NCI-H524 (cell line): ENCODE measurements at regions not wholly inside any gene's neighbourhood (a gene's known extent, or its start where the extent isn't known, plus 50 kb on each side); places are given as distances from the start of the nearest gene placed in this dataset.
A peak's percentile ranks its signal among the peaks of the same experiment; 100 is the strongest.

Experiments
- DNase-seq, 2 experiments: peaks; one replicate each; lab custom pipeline; 2025; lab: John Stamatoyannopoulos, UW

DNA sequence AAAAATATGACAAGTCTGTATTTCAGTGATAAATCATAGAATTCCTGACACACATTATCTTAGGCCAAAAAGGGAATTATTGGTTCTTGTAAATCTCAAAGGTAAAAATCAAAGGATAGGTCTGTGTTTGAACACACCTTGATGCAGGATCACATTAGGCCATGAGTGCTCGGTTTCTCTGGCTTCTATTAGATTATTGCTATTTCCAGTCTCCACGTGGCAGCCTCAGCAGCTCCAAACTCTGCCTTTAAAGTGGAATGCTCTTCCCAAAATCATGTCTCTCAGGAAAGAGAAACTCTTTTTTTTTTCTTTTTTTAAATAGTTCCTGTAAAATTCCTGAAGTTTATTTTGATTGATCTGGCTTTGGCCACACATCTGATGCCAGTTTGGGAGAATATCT lies 105.6 kb upstream of the FRMD6 start:
- DNase-seq: no peak

GRCh38 chr14:51546603-51547258 lies 105.0 kb upstream of the FRMD6 start:
- DNase-seq: peak in 1 of 2 experiments; percentile 47

DNA sequence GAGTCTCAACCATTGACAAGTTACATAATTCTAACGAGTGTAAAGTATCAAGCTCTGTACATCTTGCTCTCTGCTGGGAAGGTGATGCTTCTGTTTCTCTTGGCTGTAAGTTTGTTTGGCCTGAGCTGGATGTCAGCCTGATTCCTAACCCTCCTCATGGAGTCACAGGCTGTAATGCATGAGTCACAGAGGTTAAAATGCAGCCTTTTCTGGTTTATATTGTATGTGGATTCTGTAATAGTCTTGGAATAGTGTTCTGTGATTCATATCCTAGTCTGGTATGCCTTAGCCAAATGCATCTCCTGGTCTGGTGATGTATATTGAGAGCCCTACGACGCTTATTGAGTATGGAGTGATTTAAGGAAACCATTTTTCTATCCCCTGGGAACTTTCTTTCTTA lies 104.5 kb upstream of the FRMD6 start:
- no peak for DNase-seq

DNA sequence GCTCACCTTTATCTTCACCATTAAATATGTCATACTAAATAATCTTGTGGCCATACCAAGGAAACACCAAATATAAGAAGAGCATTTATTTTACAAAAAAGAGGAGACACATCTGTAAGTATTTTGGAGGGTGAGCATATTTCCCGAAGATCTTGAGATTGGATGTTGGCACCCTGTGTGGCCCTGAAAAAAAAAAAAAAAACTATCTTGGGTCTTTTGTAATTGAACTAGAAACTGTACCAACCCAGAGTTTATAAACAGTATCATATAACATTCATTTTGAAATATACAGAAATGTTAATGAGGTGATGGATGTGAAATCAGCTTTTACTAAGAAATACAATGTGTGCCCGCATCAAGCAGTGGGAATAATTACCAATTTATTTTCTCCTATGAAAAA lies 104.0 kb upstream of the FRMD6 start:
- no peak for DNase-seq

DNA sequence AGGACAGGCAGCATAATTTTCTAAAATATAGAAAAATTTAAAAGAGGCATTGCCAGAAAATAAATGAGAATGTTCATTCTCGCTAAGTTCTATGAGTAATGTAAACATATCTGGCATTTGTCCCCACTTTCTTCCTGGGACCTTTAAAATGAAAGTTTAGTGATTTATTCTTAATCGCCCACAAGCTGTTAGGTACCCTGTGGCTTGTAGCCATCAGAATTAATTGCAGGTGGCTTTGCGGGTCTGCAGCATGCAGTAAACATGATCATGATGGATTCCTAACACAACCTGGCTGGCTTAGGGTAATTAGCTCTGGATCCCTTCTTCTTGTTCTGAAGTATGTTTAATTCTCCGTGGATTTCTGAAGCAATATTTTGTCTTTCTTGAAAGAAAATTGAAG lies 103.5 kb upstream of the FRMD6 start:
- DNase-seq: peak in 1 of 2 experiments; percentile 54

- DNase-seq: no peak
Measured at GRCh38 chr14:51550636-51551035, 101.1 kb upstream of the FRMD6 start.

GRCh38 chr14:51552275-51552674 lies 99.4 kb upstream of the FRMD6 start:
- DNase-seq: peak; percentile 48 to 84

GRCh38 chr14:51552768-51553404 lies 98.8 kb upstream of the FRMD6 start:
- peak in 1 of 2 experiments; percentile 56 for DNase-seq

GRCh38 chr14:51554339-51554920 lies 97.3 kb upstream of the FRMD6 start:
- no peak for DNase-seq

DNA sequence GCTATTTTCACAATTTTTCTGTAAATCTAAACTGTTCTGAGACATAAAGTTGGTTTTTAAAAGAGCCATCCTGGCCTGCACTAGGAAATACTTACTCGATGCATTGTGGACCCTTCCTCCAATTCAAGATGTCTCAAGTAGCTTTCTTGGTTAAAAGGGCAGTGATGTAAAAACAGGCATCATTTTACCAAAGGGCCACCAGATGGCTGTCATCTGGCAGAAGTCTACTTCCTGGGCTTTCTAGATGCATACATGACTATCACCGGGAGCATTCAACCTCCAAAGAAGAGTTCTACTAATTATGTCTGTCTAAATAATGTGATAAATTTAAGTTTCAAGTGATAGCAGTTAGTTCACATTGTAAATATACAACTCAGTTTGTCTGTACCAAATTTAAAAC lies 96.8 kb upstream of the FRMD6 start:
- peak in 1 of 2 experiments; percentile 64 for DNase-seq

DNA sequence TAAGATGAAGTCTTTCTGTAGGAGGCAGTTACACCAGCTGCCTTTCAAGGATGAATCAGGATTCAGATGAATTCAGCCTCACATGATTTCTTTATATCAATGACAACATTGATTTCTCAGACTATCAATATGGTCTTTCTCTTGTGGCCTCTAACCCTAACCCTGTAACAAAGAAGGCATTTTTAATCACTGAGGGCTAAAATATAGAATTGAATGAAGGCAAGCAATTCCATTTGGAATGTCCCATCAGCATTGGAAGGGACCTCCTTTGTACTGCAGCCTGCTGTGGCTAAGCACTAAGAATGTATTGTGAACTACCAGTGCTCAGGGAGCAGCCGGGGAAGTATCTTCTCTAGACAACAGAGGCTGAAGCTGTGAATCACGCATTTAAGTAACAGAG lies 90.6 kb upstream of the FRMD6 start:
- no peak for DNase-seq

- DNase-seq: no peak
Measured at GRCh38 chr14:51562816-51563215, 88.9 kb upstream of the FRMD6 start.

DNA sequence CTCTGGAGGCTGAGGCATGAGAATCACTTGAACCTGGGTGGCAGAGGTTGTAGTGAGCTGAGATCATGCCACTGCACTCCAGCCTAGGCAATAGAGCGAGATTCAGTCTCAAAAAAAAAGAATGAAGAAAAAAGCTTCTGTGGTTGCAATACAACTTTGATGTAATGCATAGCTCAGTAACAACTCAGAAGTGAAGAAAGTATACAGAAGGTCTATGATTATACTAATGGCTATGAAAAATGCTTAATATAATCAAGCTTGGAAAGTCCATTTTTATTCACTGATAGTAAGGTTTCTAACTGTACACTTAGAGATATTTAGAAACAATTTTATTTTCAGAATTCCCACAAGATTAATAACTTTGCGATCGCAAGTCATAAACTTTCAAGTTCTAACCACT lies 88.2 kb upstream of the FRMD6 start:
- DNase-seq: no peak

GRCh38 chr14:51564460-51564859 lies 87.2 kb upstream of the FRMD6 start:
- no peak for DNase-seq

DNA sequence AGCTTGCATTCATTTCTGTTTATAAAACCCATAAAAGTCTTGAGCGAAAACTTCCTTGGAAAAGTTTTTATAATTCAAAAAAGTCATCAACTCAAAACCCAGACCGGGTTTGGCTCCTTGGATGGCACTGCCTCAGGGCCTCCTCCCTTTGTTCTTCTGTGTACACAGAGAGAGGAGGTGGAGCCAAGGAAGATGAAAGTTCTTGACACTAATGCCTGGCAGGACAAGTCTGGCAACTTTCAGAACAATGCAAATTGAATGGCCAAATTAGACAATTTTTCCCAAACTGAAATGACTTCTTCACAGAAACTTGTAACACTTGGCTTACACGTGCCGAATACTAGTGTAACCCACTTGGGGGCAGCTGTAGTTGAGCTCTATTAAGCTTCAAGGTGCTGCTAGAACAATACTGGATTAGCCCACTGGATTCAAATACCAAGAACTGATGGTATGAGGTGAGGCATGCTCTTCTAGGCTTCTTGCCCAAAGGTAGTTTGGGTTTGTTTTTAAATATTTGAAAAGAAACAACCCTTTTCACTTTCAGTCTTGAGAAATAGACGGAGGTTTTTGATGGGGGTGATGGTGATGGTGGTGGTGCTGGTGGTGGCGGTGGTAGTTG lies 86.6 kb upstream of the FRMD6 start:
- no peak for DNase-seq

DNA sequence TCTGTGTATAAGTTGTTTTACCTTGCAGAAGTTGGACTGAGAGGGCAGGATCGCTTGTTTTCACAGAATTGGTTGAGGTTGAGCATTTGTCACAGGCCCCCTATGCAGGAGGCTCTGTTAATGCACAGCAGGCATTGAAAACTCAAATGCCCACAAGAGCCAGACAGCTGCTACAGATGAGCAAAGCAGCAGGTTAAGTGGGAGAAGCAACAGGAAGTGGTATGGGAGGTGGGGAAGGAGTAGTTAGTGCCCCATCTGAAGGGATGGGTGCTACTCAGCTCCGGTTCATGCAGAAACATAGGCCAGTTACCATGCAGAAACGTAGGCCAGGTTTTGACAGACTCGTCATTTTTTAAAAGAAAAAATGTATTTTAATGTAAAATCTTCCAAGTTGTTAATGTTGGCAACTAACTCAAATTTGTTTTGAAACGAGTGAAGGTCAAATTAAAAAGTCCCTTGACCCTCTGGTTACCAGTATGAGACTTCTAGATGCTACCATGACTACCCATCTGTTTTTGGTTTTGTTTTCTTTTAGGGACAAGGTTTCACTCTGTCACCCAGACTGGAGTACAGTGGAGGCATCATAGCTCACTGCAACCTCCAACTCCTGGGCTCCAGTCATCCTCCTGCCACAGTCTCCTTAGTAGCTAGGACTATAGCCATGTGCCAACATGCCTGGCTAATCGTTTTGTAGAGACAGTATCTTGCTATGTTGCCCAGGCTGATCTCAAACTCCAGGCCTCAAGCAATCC lies 84.7 kb upstream of the FRMD6 start:
- peak in 1 of 2 experiments; percentile 54 for DNase-seq

DNA sequence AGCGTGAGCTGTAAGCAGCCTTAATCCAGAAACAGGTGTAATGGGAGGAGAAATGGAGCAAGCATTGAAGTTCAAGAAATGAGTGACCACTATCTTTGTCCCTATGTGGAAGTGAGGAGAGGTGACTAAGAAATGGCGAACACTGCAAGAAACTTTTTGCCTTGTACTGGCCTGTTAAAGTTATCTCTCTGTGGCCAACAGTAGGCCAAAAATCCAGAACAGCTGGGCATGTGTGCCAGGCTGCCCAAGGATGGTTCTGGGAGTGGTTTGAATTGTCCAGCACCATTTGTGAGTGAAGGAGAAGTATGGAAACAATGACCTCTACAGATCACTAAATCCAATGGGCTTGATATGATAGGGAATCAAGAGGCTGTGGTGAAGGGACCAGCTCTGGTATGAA lies 83.3 kb upstream of the FRMD6 start:
- DNase-seq: no peak

DNA sequence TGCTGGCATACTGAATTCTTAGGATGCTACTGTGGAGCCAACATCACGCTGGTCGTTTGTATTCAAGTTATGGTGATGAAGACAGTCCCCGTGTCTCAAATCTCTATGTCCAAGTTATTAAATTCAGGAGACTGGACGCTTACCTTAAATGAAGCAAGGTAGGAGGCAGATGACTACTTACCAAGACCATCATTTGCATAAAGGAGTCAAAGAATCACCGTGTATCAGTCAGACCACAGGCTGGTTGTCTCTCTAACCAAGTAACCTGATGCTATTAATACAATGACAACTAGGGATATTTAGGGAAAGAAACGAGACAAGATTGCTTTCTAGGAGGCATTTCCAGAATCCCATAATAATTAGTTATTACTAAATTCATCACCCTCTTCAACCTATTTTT lies 78.1 kb upstream of the FRMD6 start:
- DNase-seq: no peak

- no peak for DNase-seq
Measured at GRCh38 chr14:51574009-51574408, 77.7 kb upstream of the FRMD6 start.

DNA sequence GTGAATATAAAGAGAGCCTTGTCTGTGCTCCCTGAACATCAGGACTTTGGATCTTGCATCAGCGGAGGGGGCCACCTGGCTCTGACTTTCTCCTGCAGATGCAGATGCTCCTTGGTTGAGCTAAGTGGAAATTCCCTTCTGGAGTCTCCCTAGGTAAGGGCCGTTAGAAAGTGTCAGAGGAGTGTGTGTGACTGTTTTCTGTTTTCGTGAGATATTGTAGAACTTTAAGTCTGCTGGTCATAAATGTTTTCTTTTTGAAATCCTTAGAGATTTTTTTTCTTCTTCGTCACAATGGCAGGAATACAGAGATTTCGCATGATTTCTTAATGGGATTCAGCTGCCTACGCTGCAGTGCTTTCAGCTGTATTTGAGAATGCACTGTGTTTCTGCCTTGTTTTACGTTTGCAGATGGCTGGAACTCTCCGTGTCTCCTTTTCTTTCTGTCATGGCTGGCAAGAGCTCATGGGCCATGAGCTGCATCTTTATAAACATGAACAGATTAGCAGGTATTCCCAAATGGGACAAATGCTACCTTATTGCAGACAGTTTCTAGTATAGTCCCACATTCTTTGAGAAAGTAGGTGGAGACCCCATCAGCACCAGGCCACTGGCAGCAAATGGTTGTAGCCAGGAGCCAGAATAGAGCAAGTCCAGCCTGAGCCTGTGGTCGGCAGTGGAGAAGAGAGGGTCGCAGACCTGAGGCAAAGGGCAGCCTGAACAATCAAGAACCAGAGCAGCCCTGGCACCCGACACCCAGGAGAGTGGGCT lies 76.2 kb upstream of the FRMD6 start:
- peak; percentile 24 to 80 for DNase-seq

DNA sequence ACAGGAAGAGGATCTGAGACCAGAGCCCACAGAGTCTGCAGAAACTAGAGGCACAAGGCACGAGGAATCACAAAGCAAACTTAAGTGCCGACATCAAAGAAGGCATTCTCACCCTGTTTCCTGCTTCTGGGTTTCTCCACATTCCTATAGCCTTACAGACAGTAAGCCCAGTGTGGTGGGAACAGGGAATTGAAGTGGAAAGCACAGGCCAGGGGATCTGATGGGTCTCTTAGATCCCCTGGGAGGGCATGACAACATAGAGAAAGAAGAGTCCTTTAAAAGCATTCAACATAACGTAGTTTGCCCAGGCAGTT lies 75.6 kb upstream of the FRMD6 start:
- no peak for DNase-seq

DNA sequence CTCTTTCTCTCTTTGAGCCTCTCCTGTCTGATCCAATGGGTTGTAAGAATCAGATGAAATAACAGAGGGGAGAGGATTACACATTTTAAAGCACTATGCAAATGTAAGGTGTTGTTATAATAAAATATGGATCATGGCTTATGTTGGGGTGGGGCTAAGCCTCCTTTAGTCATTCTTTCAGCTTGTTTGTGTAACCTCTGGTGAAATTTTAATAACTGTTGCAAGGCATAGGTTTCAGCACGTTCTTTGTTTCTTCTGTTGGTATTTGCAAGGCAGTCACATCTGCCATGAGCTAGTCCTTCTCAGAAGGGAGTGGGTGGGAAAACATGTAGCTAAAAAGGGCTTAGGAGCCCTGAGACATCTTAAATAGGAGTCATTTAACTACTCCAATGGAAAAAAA lies 74.8 kb upstream of the FRMD6 start:
- DNase-seq: no peak
